HG02884 (cell line): ENCODE measurements at regions not wholly inside any gene's neighbourhood (a gene's known extent, or its start where the extent isn't known, plus 50 kb on each side); places are given as distances from the start of the nearest gene placed in this dataset.
"Not testable (repeated sequence)": the region's sequence is repeated elsewhere in the genome, so short reads cannot be mapped to it uniquely, and the experiment has no call there.

ENCODE experiments used
- ATAC-seq: cut with Tn5 transposase; IDR thresholded peaks from one replicate; pipeline ENCODE4 v1.9.1; 2021; ENCODE audit warnings: mild to moderate bottlenecking, moderate library complexity; ENCODE audit not compliant: unreplicated experiment

DNA sequence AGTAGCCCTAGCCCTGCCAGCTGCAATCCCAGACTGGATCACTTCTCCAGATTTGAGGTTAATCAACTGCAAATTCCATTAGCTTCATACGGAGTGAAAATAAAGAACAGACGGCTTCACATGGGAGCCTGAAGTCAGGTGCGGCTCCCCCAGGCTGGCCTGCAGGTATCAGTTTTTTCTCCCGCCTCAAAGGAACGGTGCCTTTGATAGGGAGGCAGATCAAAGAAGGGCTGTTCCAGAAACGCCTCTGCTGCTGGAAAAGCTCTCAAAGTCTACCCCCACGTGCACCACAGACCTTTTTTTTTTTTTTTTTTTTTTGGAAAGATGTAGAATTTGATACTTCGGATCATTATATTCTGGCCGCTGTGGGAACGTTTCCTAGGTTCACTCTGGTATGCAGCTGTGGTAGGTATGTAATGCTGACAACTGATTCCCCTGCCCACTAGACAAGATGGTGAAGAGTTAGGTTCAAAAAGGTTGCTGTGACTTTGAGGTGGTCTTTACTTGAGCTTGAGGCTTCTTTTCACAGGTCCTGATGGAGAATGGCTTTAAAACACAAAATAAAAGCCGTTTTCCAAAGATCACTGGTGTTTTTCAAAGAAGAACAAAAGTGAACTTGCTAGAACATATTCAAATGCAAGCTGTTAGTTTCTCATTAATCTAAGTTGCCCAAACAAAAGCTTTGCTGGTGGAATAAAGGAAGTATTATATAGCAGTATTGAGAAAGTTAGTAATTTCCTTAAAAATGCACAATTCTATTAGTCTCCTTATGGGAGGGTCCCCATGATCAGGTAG lies 189.0 kb upstream of the NFIA start:
- no peak for ATAC-seq

DNA sequence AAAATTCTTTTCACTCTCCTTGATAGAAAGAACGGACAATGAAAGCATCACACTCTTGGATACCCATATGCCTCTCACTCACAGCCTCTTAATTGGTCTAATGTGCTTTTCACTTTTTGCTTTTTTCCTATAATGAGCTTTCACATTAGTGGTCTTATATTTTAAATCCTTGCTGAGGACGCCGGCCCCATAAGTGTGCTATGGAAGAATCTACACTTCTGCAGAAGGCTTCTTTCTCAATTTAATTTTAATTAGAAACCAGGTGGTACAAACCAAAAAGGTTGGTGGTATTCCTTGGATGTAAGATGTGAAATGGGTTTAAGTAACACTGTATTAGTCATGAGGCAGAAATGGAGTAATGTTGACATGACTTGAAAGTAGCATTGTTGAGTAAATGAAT lies 190.6 kb upstream of the NFIA start:
- no peak for ATAC-seq

DNA sequence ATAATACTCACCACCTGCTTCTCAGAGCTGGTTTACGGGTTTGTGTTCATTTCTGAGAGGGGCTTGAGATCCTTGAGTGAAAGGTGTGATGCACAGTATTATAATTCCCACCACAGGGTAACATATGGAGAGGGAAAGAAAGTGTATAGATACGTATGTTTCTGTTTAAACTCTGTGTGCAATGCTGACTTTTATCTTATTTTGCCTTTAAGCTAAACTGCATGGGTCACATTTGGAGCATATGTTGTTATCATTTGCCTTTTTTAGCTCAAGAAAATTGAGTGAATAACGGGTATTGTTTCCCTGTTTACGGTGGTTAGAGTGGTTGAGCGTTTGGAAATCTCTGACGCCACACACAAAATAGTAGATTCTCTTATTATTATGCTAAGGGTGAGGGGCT lies 191.1 kb upstream of the NFIA start:
- no peak for ATAC-seq

DNA sequence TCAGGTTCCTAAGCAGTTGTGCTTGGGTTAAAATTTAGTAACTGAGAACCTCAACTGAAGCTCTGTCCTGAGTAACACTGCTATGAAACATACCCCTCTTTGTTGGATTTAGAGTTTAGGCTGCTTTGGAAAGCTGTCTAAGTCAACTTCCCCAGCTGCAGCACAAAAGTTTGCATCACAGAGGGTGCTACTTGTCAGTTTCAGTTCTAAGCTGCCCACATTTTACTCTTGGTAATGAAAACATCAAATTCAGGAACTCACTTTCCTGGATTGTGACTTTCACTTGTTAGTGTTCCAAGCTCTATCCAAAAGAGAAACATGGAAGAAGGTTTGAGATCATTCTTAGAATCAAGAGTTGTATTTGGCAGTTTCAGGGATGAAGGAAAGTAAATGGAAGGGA lies 191.7 kb upstream of the NFIA start:
- ATAC-seq = no peak

GRCh38 chr1:60889709-60890108 lies 192.7 kb upstream of the NFIA start:
- ATAC-seq = no peak

- ATAC-seq = no peak
Measured at GRCh38 chr1:60888126-60888525, 194.2 kb upstream of the NFIA start.

- ATAC-seq = no peak
Measured at GRCh38 chr1:60886793-60887331, 195.5 kb upstream of the NFIA start.

DNA sequence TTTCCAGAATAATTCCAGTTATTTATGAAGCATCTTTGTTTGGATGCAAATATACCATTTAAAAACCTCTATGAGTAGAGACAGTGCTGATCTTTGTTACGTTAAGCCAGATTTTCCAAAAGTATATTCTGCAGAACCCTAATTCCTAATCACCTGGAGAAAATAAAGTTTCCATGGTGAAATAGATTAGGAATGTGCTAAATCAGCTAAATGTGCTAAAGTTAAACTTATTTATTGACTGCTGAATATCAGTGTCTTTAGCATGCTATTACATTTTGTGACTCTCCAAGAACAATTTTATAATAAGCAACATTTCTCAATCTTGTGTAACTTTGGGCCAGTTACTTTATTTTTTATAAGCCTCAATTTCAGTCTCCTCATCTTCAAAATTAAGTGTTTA lies 196.3 kb upstream of the NFIA start:
- no peak for ATAC-seq

DNA sequence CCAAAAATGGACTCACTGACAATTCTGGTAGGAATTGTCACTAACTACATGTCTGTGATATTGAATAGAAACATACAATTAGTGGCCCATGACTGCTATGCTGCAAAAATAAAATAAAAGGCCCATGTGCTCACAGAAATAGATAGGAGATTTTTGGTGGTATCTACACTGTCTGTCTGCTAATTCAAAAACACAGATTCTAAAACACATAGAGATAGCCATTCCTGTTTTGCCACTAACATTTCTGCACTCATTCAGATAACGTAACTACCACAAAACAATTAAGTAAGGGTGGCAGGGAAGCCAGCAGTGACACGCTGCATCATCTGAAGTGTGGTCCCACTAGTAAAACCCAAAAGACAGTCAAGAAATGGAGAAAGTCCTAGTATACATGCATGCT lies 202.2 kb upstream of the NFIA start:
- ATAC-seq = no peak

GRCh38 chr1:60878323-60878722 lies 204.0 kb upstream of the NFIA start:
- ATAC-seq = no peak

DNA sequence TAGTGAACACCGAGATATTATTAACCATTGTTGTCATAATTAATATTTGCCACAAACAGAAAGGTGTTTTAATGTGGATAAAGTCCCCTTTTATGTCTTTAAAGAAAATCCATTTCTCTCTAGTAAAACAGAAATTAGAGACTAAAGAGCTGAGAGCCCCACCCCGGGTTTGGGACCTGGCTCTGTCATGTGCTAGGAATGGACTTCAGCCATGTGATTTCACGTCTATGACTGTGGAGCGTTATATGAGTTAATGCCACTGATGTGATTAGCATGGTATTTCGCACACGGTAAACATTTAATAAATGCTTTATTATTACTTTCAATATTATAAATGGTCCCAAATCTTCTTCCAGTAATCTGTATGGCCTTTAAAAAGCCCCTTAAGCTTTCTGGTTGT lies 205.0 kb upstream of the NFIA start:
- ATAC-seq = no peak

DNA sequence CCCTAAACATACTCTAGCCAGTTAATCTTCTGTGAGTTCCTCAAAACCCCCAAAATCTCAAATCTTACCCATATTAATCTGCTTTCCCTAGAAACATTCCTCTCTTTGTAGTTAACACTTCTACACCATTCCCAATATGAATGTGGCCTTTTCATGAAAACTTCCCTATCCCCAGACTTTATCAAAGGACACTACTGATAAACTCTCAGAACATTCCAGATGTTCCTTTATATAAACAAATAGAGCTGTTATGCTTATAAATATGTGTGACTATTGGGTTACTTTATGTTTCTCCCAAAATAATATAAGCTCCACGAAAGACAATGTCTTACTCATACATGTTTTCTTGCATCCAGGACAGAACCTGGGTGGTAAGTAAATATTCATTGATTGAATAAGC lies 205.4 kb upstream of the NFIA start:
- no peak for ATAC-seq

GRCh38 chr1:60875138-60875537 lies 207.2 kb upstream of the NFIA start:
- no peak for ATAC-seq

DNA sequence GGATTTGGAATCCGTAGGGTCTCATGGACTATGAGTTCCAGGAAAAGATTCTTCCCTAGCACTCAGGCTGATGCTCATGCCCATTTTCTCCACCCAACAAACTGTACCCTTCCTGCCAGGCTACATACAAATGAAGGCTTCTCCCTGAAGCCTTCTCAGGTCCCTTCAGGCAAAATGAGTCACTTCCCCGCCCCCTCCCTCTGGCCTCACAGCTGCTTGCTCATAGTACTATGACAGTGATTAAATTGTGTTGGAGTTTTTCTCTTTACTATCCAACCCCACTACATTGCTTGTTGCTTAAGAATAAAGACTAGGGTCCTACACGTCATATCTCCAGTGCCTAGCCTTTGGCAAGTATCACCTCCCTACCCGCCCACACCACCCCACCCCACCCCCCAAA lies 207.6 kb upstream of the NFIA start:
- ATAC-seq = no peak

DNA sequence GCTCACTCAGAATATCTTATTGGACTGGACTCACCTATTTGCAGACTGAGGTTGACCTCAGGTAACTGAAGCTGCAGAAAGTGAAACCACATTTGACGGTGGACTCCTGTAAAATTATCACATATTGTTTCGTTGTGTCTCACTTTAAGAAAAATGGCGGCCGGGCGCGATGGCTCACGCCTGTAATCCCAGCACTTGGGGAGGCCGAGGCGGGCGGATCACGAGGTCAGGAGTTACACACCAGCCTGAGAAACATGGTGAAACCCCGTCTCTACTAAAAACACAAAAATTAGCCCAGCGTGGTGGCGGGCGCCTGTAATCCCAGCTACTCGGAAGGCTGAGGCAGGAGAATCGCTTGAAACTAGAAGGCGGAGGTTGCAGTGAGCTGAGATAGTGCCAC lies 209.0 kb upstream of the NFIA start:
- ATAC-seq = not testable (repeated sequence)

- ATAC-seq = no peak
Measured at GRCh38 chr1:60872426-60873054, 209.8 kb upstream of the NFIA start.

DNA sequence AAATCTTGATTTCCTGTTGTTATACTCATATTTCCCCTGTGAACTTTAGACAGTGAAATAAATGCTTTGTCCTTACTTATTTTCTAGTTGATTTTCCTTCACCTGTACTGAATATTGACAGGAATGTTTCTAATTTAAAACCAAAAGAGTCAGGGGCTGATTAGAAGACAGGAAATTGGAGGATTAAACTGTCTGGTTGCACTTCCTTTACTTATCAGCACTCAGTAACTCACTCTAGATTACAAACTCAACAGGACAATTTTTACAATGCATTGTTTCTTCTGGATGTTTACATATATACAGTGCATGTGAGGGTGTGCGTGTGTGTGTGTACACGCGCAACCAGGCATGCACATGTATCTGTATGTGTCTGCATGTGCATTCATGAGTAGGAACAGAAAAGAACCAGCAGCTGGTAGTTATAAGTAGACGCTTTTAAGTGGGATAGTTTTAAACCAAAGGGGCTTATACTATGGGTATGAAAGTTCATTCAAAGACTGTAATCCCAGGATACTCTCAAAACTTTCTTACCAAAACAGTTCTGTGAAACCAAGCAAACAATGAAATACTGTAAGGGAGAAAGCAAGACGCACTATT lies 212.0 kb upstream of the NFIA start:
- ATAC-seq = no peak

DNA sequence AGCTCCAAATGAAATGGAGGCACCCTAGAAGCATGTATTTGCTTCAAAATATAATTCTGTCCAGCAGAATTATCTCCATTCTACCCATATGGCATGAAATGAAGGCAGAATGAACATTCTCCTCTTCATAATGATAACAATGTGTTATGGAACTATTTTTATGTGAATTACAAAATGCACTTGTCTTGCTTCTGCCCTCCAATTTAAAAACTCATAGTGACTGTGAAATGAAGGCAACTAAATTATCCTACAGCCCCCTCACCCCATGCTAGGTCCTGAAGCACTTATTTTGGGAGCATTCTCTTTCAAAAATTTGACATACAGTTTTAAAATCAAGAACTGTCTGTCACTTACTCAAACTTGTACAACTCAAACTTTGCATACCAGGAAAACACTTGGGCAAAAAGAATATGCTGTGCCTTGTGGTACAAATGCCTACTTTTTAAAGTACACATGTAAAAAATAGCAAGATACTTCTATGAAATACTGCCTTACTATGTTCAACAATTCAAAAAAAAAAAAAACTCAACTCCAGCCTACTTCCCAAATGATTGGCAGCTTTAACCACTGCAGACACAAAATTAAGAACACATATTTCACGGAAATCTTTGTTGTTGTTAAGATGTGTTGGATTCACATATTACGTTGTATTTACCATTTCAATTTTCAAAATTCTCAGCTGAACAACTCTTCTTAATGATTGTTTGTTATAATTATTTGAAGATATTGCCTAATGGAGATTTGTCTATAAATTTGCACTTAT lies 213.3 kb upstream of the NFIA start:
- no peak for ATAC-seq

DNA sequence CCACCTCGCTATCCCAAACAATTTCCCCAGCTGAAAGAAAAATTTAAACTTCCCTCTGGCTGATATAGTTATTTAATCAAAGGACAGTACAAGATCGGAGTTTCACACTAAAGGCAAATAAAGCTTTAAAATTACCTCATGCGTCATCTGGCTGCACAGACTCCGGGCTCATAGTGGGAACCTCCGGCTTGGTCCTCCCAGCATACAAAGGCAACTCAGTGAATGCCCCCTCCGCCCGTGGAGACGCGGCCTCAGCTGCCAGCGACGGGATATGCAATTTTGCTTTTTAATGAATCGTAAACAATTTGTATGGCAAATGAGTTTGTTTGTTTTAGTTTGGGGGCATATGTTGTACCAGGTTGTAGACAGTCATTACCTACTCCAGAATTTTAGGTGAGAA lies 214.6 kb upstream of the NFIA start:
- ATAC-seq = no peak

GRCh38 chr1:60866917-60867531 lies 215.3 kb upstream of the NFIA start:
- no peak for ATAC-seq
